GM12872 (cell line): ENCODE measurements at regions not wholly inside any gene's neighbourhood (a gene's known extent, or its start where the extent isn't known, plus 50 kb on each side); places are given as distances from the start of the nearest gene placed in this dataset.

Source experiments
- TF ChIP-seq, protein P1 (sequence below): IDR thresholded peaks from 3 replicates; pipeline ENCODE4 v1.5.1; 2011; ENCODE audit warnings: low read depth, mild to moderate bottlenecking, low read length, moderate library complexity; ENCODE audit not compliant: insufficient read depth

DNA sequence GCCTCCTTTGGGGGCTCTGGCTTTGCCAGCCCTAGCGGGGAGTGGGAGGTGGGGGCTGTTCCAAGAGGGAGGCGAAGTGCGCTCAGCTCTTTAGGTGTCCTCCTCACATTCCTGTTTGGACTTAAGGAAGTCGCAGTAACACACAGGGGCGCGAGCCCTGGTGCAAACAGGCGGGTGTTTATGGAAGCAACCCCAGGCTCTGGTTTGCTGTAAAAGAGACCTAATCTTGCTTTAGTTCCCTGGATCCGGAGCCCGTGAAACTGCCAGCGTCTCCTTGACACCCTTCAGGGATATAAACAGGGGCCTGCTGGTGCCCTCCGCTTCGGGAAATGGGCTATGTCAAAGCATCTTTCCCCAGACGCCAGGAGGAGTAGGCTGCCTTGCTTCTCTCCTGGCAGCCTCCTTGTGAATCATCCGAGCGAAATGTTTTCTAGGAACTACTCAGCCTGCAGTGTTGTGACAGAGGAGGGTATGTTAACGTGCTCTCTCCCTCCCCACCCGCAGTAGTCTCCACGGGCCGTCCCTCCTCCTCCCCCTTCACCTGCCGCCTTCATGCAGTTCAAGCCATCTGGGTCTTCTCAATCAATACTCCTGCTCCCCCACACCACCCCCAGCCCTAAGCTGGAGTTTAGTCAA lies 168.0 kb upstream of the LRFN2 start:
- TF ChIP-seq, protein P1, sequence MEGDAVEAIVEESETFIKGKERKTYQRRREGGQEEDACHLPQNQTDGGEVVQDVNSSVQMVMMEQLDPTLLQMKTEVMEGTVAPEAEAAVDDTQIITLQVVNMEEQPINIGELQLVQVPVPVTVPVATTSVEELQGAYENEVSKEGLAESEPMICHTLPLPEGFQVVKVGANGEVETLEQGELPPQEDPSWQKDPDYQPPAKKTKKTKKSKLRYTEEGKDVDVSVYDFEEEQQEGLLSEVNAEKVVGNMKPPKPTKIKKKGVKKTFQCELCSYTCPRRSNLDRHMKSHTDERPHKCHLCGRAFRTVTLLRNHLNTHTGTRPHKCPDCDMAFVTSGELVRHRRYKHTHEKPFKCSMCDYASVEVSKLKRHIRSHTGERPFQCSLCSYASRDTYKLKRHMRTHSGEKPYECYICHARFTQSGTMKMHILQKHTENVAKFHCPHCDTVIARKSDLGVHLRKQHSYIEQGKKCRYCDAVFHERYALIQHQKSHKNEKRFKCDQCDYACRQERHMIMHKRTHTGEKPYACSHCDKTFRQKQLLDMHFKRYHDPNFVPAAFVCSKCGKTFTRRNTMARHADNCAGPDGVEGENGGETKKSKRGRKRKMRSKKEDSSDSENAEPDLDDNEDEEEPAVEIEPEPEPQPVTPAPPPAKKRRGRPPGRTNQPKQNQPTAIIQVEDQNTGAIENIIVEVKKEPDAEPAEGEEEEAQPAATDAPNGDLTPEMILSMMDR, result no peak

GRCh38 chr6:40754461-40755045 lies 167.4 kb upstream of the LRFN2 start:
- TF ChIP-seq, protein P1, result no peak

DNA sequence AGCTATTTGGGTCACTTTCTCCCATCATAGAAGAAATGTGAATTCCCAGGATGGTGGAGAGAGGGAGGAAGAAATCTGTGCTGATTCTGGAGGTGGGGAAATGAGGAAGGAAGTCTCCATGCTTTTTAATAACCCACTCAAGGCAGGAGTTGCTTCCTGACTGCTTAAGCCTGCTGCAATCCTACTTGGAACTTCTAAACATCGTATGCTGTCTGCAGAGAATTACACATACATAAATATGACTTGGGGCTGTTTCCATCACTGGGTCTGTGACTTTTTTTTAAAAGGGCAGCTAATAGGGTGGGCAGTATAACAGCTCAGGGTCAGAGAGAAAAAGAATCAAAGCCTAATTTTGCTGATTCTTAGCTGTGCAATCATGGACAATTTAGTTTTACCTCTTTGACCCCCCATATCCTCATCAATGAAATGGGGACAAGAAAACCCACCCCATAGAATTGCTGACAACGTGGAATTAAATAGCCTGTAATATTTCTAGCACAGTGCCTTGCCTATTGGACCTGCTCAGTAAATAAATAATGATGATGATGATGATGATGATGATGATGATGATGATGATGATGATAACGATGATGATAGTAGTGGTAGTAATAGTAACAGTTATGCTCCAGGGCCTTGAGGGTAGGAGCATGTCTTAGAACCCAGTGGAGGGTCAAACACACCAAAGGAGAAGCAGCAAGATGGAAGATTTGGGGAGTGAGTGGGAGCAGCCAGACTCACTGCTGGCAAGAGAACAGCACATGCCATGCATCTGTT lies 166.7 kb upstream of the LRFN2 start:
- TF ChIP-seq, protein P1, result no peak

GRCh38 chr6:40753048-40753447 lies 165.9 kb upstream of the LRFN2 start:
- TF ChIP-seq, protein P1, result no peak

DNA sequence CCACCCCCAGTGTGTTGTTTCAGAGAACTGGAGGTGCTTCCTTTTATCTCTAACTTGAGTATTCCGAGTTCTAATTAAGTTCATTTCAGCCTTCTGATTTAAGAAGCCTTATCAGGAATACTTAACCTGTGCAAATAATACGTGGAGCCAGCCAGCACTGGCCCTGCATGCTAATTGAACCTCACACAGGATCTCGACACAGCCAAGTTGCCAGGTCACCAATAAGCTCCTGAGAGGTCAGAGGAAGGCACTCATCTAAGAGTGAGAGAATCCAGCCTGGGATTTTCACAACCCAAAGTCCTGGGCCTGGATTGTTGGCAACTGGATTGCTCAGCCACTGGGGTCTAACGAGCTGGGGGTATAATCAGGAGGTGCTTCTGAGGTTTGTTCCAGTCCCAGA lies 157.7 kb upstream of the LRFN2 start:
- TF ChIP-seq, protein P1, result no peak

DNA sequence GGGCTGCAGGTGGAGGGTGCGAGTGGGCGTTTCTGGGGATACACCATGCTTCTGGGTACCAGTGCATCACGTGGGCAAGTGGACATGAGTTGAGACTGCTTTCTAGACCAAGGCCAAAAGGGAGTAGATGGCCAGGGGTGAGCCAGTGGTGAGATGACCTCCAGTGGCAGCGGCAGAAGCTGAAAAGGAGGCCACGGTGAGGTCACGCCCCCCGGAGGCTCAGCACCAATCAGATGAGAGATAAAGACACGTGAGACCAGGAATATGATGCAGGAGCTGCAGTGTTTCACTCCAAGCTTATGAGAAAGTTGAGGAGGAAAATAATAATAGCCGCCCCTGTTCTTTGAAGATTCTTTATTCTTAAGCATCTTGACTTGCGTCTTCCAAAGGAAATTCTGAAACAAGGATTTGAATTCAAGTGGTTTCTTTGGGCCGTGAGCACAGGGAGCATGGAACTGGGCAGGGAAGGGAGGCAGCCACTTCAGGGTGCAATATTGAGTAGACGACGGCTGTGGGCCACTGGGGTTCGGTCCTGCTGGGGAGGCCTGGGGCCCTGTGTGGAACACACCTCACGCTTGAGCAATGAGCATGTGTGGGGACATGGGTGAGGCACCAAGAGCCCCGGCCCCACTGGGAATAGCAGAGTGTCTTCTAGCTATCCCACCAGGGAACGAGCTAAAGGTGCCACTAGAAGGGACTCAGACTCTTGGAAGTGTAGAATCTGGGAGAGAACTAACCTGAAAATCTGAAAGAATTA lies 156.7 kb upstream of the LRFN2 start:
- TF ChIP-seq, protein P1, result no peak

DNA sequence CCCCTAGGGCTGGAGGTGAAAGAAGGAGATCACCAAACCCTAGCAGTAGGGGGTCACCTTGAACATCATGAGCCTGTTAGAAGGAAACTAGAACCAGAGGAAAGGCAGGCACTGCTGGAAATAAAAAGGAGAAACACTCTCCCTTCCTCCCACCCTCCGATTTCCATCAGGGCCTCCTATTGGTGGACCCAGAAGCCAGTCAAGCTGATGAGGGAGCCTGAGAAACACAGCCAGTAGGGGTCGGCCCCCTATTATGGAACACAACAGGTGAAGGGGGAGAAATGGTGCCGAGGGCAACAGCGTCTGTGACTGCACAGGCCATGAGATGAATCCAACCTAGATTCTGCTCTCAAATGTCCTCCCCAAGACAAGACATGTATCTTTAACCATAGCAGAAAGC lies 156.1 kb upstream of the LRFN2 start:
- TF ChIP-seq, protein P1, result no peak
